SK-N-SH (cell line): ENCODE measurements at regions not wholly inside any gene's neighbourhood (a gene's known extent, or its start where the extent isn't known, plus 50 kb on each side); places are given as distances from the start of the nearest gene placed in this dataset.

ENCODE experiments used
- CTCF ChIA-PET: fragments of 300-600, 350-600 bp; formaldehyde crosslinking; extraction: SDS; loops from one replicate; lab custom pipeline; 2021; lab: Yijun Ruan, JAX
- POLR2A ChIA-PET: fragments of 350-600 bp; sonication (Branson Sonifier 250); formaldehyde crosslinking; extraction: SDS; loops from one replicate; lab custom pipeline; 2020; ENCODE audit warnings: antibody characterized with exemption, inconsistent platforms; lab: Yijun Ruan, JAX
- DNase-seq: peaks from one replicate; pipeline ENCODE4 v3.0.0; 2012
- H2AFZ ChIP-seq: fragments of 200-600 bp; sonication (generic); 2 replicates; pipeline ENCODE4 v1.8.1; 2016; ENCODE audit warnings: antibody characterized with exemption, mild to moderate bottlenecking, low read depth
- H3F3A ChIP-seq: fragments of 200-600 bp; sonication (generic); replicated peaks from 2 replicates; pipeline ENCODE3; 2016; ENCODE audit warnings: antibody characterized with exemption, mild to moderate bottlenecking; ENCODE audit not compliant: insufficient read depth
- H3K27ac ChIP-seq, 2 experiments: fragments of 200-500 bp in 1 of 2; fragments of 200-600 bp in 1 of 2; sonication (Bioruptor generic) in 1 of 2; sonication (generic), shearing (Covaris generic) in 1 of 2; 2 replicates each; pipeline versions ENCODE4 v1.5.1 to v1.6.1; 2014 to 2016; ENCODE audit warnings: low read depth in 2 of 2, inconsistent platforms in 1 of 2, low read length in 1 of 2, mild to moderate bottlenecking in 1 of 2, mixed read lengths in 1 of 2
- H3K27me3 ChIP-seq: fragments of 200-600 bp; sonication (generic), shearing (Covaris generic); 2 replicates; pipeline ENCODE4 v1.6.1; 2016; ENCODE audit warnings: mixed run types; ENCODE audit not compliant: insufficient read depth
- H3K36me3 ChIP-seq, 2 experiments: fragments of 200-500 bp in 1 of 2; fragments of 200-600 bp in 1 of 2; sonication (Bioruptor generic) in 1 of 2; sonication (generic) in 1 of 2; replicated peaks in 1 of 2; 2 replicates each; pipeline versions ENCODE3 to v1.5.1; 2014 to 2016; ENCODE audit warnings: low read length in 1 of 2, mild to moderate bottlenecking in 1 of 2; ENCODE audit not compliant: insufficient read depth in 2 of 2, control insufficient read depth in 1 of 2
- H3K4me1 ChIP-seq, 2 experiments: fragments of 200-500 bp in 1 of 2; fragments of 200-600 bp in 1 of 2; sonication (Bioruptor generic) in 1 of 2; sonication (generic), shearing (Covaris generic) in 1 of 2; 2 replicates each; pipeline versions ENCODE4 v1.5.1 to v1.6.1; 2014 to 2016; ENCODE audit warnings: low read depth in 1 of 2, low read length in 1 of 2, mixed run types in 1 of 2; ENCODE audit not compliant: insufficient read depth in 2 of 2, control insufficient read depth in 1 of 2
- H3K4me2 ChIP-seq: fragments of 200-600 bp; sonication (generic), shearing (Covaris generic); 2 replicates; pipeline ENCODE4 v1.6.1; 2017; ENCODE audit warnings: mixed run types
- H3K4me3 ChIP-seq, 2 experiments: fragments of 200-500 bp in 1 of 2; fragments of 200-600 bp in 1 of 2; sonication (Bioruptor generic) in 1 of 2; sonication (generic), shearing (Covaris generic) in 1 of 2; 2 replicates each; pipeline versions ENCODE4 v1.5.1 to v1.8.1; 2014 to 2016; ENCODE audit warnings: low read depth in 2 of 2, inconsistent platforms in 1 of 2, low read length in 1 of 2, mild to moderate bottlenecking in 1 of 2, mixed read lengths in 1 of 2, moderate library complexity in 1 of 2
- H3K79me2 ChIP-seq: fragments of 200-600 bp; sonication (generic); 2 replicates; pipeline ENCODE4 v1.8.1; 2017; ENCODE audit warnings: mild to moderate bottlenecking; ENCODE audit not compliant: insufficient read depth
- H3K9ac ChIP-seq: fragments of 200-600 bp; sonication (generic); 2 replicates; pipeline ENCODE4 v1.6.1; 2017; ENCODE audit warnings: mixed run types
- H3K9me2 ChIP-seq: fragments of 200-600 bp; sonication (generic); 2 replicates; pipeline ENCODE4 v1.6.1; 2017; ENCODE audit warnings: mixed run types
- H3K9me3 ChIP-seq: fragments of 200-600 bp; sonication (generic); 2 replicates; pipeline ENCODE4 v1.6.1; 2017; ENCODE audit warnings: mixed run types, mild to moderate bottlenecking, moderate library complexity
- H4K20me1 ChIP-seq: fragments of 200-600 bp; sonication (generic); 2 replicates; pipeline ENCODE4 v1.6.1; 2017; ENCODE audit warnings: mild to moderate bottlenecking, mixed run types; ENCODE audit not compliant: insufficient read depth
- CHD2 ChIP-seq: fragments of 150-350 bp; IDR thresholded peaks from 2 replicates; pipeline ENCODE4 v1.6.1; 2018; ENCODE audit warnings: low read length; ENCODE audit not compliant: partially characterized antibody
- EP300 ChIP-seq, 2 experiments: IDR thresholded peaks; 2 replicates each; pipeline versions ENCODE4 v1.4.0 to v1.6.1; 2012; ENCODE audit warnings: borderline replicate concordance in 1 of 2, low read depth in 1 of 2, low read length in 1 of 2
- FOSL2 ChIP-seq: IDR thresholded peaks from 2 replicates; pipeline ENCODE4 v1.4.0; 2012; ENCODE audit warnings: low read depth, mild to moderate bottlenecking, moderate library complexity, borderline replicate concordance
- FOXM1 ChIP-seq: IDR thresholded peaks from 2 replicates; pipeline ENCODE4 v1.4.0; 2012; ENCODE audit warnings: low read depth, mild to moderate bottlenecking
- IRF3 ChIP-seq: fragments of 150-350 bp; IDR thresholded peaks from 2 replicates; pipeline ENCODE4 v1.6.1; 2016; ENCODE audit warnings: mild to moderate bottlenecking, low read depth, low read length
- JUND ChIP-seq: IDR thresholded peaks from 2 replicates; pipeline ENCODE4 v1.4.0; 2012
- MEF2A ChIP-seq: IDR thresholded peaks from 2 replicates; pipeline ENCODE4 v1.4.0; 2012; ENCODE audit warnings: low read depth, borderline replicate concordance
- MXI1 ChIP-seq: IDR thresholded peaks from 2 replicates; pipeline ENCODE4 v1.6.1; 2012; ENCODE audit warnings: mild to moderate bottlenecking, low read depth, low read length, improper control_type of control experiment
- NFIC ChIP-seq: IDR thresholded peaks from 2 replicates; pipeline ENCODE4 v1.4.0; 2012; ENCODE audit warnings: borderline replicate concordance
- NRF1 ChIP-seq: IDR thresholded peaks from 2 replicates; pipeline ENCODE4 v1.6.1; 2012; ENCODE audit warnings: low read depth, mild to moderate bottlenecking, low read length
- PBX3 ChIP-seq: IDR thresholded peaks from 2 replicates; pipeline ENCODE4; 2012
- POLR2AphosphoS5 ChIP-seq: IDR thresholded peaks from 2 replicates; pipeline ENCODE4 v1.6.1; 2012; ENCODE audit warnings: low read depth, low read length
- RCOR1 ChIP-seq: fragments of 150-350 bp; IDR thresholded peaks from 2 replicates; pipeline ENCODE4 v1.6.1; 2017; ENCODE audit warnings: antibody characterized with exemption, low read length
- SMC3 ChIP-seq: IDR thresholded peaks from 2 replicates; pipeline ENCODE4 v1.6.1; 2012; ENCODE audit warnings: low read depth, low read length, improper control_type of control experiment
- TAF1 ChIP-seq: IDR thresholded peaks from 2 replicates; pipeline ENCODE4 v1.6.1; 2012; ENCODE audit warnings: low read depth, mild to moderate bottlenecking, low read length, moderate library complexity, borderline replicate concordance
- TCF12 ChIP-seq: IDR thresholded peaks from 2 replicates; pipeline ENCODE4 v1.4.0; 2012
- TEAD4 ChIP-seq: IDR thresholded peaks from 2 replicates; pipeline ENCODE4 v1.4.0; 2012; ENCODE audit warnings: mild to moderate bottlenecking, borderline replicate concordance; ENCODE audit not compliant: insufficient read depth
- USF2 ChIP-seq: fragments of 150-350 bp; IDR thresholded peaks from 2 replicates; pipeline ENCODE4 v1.6.1; 2017; ENCODE audit warnings: antibody characterized with exemption, low read length, low read depth, borderline replicate concordance
- YY1 ChIP-seq: IDR thresholded peaks from 2 replicates; pipeline ENCODE4 v1.4.0; 2012; ENCODE audit warnings: low read depth, mild to moderate bottlenecking
- WGBS: methylation state at CpG from one replicate; pipeline ENCODE4 v1.1.6; 2017; ENCODE audit warnings: low lambda C conversion rate; 5-methylcytosine and 5-hydroxymethylcytosine counted together
- TF ChIP-seq, protein P1 (sequence below): fragments of 200-600 bp; sonication (generic); IDR thresholded peaks from 2 replicates; pipeline ENCODE4 v1.6.1; 2017; ENCODE audit warnings: antibody characterized with exemption, mild to moderate bottlenecking, moderate library complexity

- H4K20me1 ChIP-seq, result no peaks in the 10 kb centered on the region
- TF ChIP-seq, protein P1, sequence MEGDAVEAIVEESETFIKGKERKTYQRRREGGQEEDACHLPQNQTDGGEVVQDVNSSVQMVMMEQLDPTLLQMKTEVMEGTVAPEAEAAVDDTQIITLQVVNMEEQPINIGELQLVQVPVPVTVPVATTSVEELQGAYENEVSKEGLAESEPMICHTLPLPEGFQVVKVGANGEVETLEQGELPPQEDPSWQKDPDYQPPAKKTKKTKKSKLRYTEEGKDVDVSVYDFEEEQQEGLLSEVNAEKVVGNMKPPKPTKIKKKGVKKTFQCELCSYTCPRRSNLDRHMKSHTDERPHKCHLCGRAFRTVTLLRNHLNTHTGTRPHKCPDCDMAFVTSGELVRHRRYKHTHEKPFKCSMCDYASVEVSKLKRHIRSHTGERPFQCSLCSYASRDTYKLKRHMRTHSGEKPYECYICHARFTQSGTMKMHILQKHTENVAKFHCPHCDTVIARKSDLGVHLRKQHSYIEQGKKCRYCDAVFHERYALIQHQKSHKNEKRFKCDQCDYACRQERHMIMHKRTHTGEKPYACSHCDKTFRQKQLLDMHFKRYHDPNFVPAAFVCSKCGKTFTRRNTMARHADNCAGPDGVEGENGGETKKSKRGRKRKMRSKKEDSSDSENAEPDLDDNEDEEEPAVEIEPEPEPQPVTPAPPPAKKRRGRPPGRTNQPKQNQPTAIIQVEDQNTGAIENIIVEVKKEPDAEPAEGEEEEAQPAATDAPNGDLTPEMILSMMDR, result no peak
- TF ChIP-seq TCF12 (no peak), RCOR1 (0 out of 2 replicates have a peak, but pooled peaks have one; percentile 21), POLR2AphosphoS5 (no peak), TEAD4 (no peak), NRF1 (no peak), NFIC (no peak), SMC3 (no peak), TAF1 (no peak), EP300 (IDR thresholded peaks at IDR 0.05; ENCODE audit: borderline replicate concordance in 1 of 2, low read depth in 1 of 2, low read length in 1 of 2) (peak in 1 of 2 experiments; percentile 22; a peak in 1 of 4 replicates), USF2 (no peak)
- H3F3A ChIP-seq, result no peaks in the 10 kb centered on the region
- no peaks in the 10 kb centered on the region for H3K9me2 ChIP-seq
- H3K4me2 ChIP-seq, result no peak overlapping the region
- DNase-seq, result no peak
- CTCF ChIA-PET, result interaction anchor here (1.0 kb wide), 1 partner anchor 10 kb away, joined by 3 read pairs; no protein-coding TSS in a partner anchor
- H3K9ac ChIP-seq, result no peak overlapping the region
- H3K9me3 ChIP-seq, result peaks cover 16% of the 10 kb centered on the region; the same call in 1 of the 2 replicates
- H3K36me3 ChIP-seq, result no peaks in the 10 kb centered on the region
- POLR2A ChIA-PET, result no interaction called here
- no peaks in the 10 kb centered on the region; a peak in 2 of 4 replicates for H3K4me1 ChIP-seq
- no peaks in the 10 kb centered on the region for H3K27me3 ChIP-seq
- H3K27ac ChIP-seq, result no peak overlapping the region
- no peaks in the 10 kb centered on the region for H3K79me2 ChIP-seq
- H2AFZ ChIP-seq, result no peak overlapping the region
- H3K4me3 ChIP-seq, result no peak overlapping the region
- 29% methylated on average over 5 of the region's 5 CpGs for WGBS
These were observed 848.6 kb downstream of the PDCD6IP start for GRCh38 chr3:34646911-34647460.

- no peaks in the 10 kb centered on the region for H3K9me2 ChIP-seq
- H4K20me1 ChIP-seq, result no peaks in the 10 kb centered on the region
- no peaks in the 10 kb centered on the region; a peak in 2 of 4 replicates for H3K4me1 ChIP-seq
- H3K4me2 ChIP-seq, result no peak overlapping the region
- ChIA-PET POLR2A (interaction anchor here (0.5 to 0.7 kb wide), 2 partner anchors 20 to 55 kb away, joined by 3 to 4 read pairs; no protein-coding TSS in a partner anchor), CTCF (no interaction called here)
- H3K27me3 ChIP-seq, result no peaks in the 10 kb centered on the region
- H3K9me3 ChIP-seq, result 0 out of 2 replicates have a peak, but pooled peaks cover 3% of the 10 kb centered on the region
- WGBS, result 30% methylated on average over 4 of the region's 4 CpGs
- H3F3A ChIP-seq, result no peaks in the 10 kb centered on the region
- H3K4me3 ChIP-seq, result no peak overlapping the region
- H3K27ac ChIP-seq, result peak overlapping the region in 1 of 2 experiments; percentile 60; a peak in 2 of 4 replicates
- no peaks in the 10 kb centered on the region for H3K79me2 ChIP-seq
- H2AFZ ChIP-seq, result no peak overlapping the region
- no peak overlapping the region for H3K9ac ChIP-seq
- H3K36me3 ChIP-seq, result no peaks in the 10 kb centered on the region
- DNase-seq, result peak; percentile 54
- TF ChIP-seq MXI1 (no peak), NFIC (peak; percentile 6; the same call in 1 of the 2 replicates), JUND (no peak), RCOR1 (peak; percentile 83), MEF2A (no peak), YY1 (no peak), IRF3 (no peak), PBX3 (no peak), EP300 (IDR thresholded peaks at IDR 0.05; ENCODE audit: borderline replicate concordance in 1 of 2, low read depth in 1 of 2, low read length in 1 of 2) (peak in 1 of 2 experiments; percentile 78; a peak in 2 of 4 replicates), FOXM1 (no peak), FOSL2 (no peak), CHD2 (peak; percentile 61), NRF1 (no peak)
- TF ChIP-seq, protein P1, result no peak
These were observed 851.7 kb downstream of the PDCD6IP start for GRCh38 chr3:34650131-34650530.
